H1 (cell line): ENCODE measurements at regions not wholly inside any gene's neighbourhood (a gene's known extent, or its start where the extent isn't known, plus 50 kb on each side); places are given as distances from the start of the nearest gene placed in this dataset.

ENCODE experiments used
- EGR1 ChIP-seq: IDR thresholded peaks from 2 replicates; pipeline ENCODE4 v1.6.1; 2011; ENCODE audit warnings: low read depth, low read length, borderline replicate concordance
- FOSL1 ChIP-seq: IDR thresholded peaks from 2 replicates; pipeline ENCODE4 v1.6.1; 2011; ENCODE audit warnings: mild to moderate bottlenecking, low read depth, low read length, moderate library complexity; ENCODE audit not compliant: insufficient read depth
- JUND ChIP-seq: IDR thresholded peaks from 2 replicates; pipeline ENCODE4 v1.6.1; 2011; ENCODE audit warnings: mild to moderate bottlenecking, improper control_type of control experiment, low read length
- NANOG ChIP-seq: IDR thresholded peaks from 2 replicates; pipeline ENCODE4 v1.6.1; 2011; ENCODE audit warnings: low read length, low read depth, mild to moderate bottlenecking, inconsistent platforms; ENCODE audit not compliant: insufficient read depth, poor library complexity, severe bottlenecking
- SIN3A ChIP-seq, 2 experiments: IDR thresholded peaks in 1 of 2; conservative IDR thresholded peaks in 1 of 2; 2 replicates each; pipeline ENCODE4 v1.6.1; 2011 to 2012; ENCODE audit warnings: low read length in 2 of 2, improper control_type of control experiment in 1 of 2, low read depth in 1 of 2, mild to moderate bottlenecking in 1 of 2
- SIRT6 ChIP-seq: IDR thresholded peaks from one replicate; pipeline ENCODE4 v1.7.1; 2012; ENCODE audit warnings: low read length, inconsistent platforms
- TEAD4 ChIP-seq: IDR thresholded peaks from 2 replicates; pipeline ENCODE4 v1.6.1; 2012; ENCODE audit warnings: low read depth, low read length, inconsistent platforms, mixed read lengths
- TF ChIP-seq, protein P1 (sequence below): IDR thresholded peaks from 2 replicates; pipeline ENCODE4 v1.6.1; 2011; ENCODE audit warnings: low read length, improper control_type of control experiment
- TF ChIP-seq, protein P2 (sequence below): fragments of 300-600 bp; sonication (generic); IDR thresholded peaks from 2 replicates; pipeline ENCODE4 v1.7.1; 2012; ENCODE audit warnings: low read length, moderate library complexity, mild to moderate bottlenecking, inconsistent platforms; ENCODE audit not compliant: insufficient replicate concordance

DNA sequence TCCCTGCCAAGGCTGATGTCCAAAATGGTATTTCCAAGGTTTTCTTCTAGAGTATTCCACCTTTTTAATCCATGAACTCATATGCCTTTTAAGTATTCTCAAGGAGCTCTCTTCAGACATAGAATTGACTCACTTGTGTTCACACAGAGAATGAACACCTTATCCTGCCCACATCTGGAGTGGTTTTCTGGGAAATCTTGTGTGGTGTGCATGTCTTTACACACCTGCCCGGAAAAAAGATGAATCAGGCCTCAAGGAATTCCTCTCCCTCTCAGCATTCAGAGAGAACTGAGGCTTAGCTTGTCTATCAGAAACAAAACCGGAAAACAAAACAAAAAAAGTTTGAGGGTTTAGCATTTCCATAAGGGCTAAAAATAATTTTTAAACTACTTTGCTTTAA is 148.8 kb downstream of the TFAP2A start (continued):
- TF ChIP-seq NANOG (no peak), FOSL1 (no peak), SIN3A (conservative IDR thresholded peaks at IDR 0.05 in 1 of 2, IDR thresholded peaks at IDR 0.05 in 1 of 2; ENCODE audit: low read depth in 1 of 2, low read length in 2 of 2) (no peak), JUND (no peak), EGR1 (no peak), SIRT6 (no peak), TEAD4 (no peak)
- TF ChIP-seq, protein P1, sequence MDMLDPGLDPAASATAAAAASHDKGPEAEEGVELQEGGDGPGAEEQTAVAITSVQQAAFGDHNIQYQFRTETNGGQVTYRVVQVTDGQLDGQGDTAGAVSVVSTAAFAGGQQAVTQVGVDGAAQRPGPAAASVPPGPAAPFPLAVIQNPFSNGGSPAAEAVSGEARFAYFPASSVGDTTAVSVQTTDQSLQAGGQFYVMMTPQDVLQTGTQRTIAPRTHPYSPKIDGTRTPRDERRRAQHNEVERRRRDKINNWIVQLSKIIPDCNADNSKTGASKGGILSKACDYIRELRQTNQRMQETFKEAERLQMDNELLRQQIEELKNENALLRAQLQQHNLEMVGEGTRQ: no peak
- TF ChIP-seq, protein P2, sequence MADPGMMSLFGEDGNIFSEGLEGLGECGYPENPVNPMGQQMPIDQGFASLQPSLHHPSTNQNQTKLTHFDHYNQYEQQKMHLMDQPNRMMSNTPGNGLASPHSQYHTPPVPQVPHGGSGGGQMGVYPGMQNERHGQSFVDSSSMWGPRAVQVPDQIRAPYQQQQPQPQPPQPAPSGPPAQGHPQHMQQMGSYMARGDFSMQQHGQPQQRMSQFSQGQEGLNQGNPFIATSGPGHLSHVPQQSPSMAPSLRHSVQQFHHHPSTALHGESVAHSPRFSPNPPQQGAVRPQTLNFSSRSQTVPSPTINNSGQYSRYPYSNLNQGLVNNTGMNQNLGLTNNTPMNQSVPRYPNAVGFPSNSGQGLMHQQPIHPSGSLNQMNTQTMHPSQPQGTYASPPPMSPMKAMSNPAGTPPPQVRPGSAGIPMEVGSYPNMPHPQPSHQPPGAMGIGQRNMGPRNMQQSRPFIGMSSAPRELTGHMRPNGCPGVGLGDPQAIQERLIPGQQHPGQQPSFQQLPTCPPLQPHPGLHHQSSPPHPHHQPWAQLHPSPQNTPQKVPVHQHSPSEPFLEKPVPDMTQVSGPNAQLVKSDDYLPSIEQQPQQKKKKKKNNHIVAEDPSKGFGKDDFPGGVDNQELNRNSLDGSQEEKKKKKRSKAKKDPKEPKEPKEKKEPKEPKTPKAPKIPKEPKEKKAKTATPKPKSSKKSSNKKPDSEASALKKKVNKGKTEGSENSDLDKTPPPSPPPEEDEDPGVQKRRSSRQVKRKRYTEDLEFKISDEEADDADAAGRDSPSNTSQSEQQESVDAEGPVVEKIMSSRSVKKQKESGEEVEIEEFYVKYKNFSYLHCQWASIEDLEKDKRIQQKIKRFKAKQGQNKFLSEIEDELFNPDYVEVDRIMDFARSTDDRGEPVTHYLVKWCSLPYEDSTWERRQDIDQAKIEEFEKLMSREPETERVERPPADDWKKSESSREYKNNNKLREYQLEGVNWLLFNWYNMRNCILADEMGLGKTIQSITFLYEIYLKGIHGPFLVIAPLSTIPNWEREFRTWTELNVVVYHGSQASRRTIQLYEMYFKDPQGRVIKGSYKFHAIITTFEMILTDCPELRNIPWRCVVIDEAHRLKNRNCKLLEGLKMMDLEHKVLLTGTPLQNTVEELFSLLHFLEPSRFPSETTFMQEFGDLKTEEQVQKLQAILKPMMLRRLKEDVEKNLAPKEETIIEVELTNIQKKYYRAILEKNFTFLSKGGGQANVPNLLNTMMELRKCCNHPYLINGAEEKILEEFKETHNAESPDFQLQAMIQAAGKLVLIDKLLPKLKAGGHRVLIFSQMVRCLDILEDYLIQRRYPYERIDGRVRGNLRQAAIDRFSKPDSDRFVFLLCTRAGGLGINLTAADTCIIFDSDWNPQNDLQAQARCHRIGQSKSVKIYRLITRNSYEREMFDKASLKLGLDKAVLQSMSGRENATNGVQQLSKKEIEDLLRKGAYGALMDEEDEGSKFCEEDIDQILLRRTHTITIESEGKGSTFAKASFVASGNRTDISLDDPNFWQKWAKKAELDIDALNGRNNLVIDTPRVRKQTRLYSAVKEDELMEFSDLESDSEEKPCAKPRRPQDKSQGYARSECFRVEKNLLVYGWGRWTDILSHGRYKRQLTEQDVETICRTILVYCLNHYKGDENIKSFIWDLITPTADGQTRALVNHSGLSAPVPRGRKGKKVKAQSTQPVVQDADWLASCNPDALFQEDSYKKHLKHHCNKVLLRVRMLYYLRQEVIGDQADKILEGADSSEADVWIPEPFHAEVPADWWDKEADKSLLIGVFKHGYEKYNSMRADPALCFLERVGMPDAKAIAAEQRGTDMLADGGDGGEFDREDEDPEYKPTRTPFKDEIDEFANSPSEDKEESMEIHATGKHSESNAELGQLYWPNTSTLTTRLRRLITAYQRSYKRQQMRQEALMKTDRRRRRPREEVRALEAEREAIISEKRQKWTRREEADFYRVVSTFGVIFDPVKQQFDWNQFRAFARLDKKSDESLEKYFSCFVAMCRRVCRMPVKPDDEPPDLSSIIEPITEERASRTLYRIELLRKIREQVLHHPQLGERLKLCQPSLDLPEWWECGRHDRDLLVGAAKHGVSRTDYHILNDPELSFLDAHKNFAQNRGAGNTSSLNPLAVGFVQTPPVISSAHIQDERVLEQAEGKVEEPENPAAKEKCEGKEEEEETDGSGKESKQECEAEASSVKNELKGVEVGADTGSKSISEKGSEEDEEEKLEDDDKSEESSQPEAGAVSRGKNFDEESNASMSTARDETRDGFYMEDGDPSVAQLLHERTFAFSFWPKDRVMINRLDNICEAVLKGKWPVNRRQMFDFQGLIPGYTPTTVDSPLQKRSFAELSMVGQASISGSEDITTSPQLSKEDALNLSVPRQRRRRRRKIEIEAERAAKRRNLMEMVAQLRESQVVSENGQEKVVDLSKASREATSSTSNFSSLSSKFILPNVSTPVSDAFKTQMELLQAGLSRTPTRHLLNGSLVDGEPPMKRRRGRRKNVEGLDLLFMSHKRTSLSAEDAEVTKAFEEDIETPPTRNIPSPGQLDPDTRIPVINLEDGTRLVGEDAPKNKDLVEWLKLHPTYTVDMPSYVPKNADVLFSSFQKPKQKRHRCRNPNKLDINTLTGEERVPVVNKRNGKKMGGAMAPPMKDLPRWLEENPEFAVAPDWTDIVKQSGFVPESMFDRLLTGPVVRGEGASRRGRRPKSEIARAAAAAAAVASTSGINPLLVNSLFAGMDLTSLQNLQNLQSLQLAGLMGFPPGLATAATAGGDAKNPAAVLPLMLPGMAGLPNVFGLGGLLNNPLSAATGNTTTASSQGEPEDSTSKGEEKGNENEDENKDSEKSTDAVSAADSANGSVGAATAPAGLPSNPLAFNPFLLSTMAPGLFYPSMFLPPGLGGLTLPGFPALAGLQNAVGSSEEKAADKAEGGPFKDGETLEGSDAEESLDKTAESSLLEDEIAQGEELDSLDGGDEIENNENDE: no peak
